ENCODE measurements at regions not wholly inside any gene's neighbourhood (a gene's known extent, or its start where the extent isn't known, plus 50 kb on each side); places are given as distances from the start of the nearest gene placed in this dataset.

DNA sequence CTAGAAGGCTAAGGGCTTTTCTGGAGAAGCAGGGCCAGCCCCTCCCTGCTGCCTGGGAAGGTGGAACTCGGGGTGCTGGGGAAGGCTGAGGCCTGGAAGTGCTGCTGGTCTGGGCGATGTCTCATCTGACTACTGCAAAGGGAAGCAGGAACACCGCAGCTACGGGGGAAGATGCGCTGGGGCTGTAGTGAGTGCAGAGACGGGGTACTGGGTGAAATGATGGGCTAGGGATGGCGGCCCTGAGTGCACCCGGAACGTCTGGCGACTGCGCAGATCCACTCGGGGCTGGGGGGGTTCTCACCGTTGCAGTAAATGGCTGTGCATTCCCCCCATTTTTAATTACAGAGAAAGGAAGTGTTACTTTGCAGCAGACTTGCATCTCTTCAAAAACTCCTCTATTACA lies 195.4 kb upstream of the ADARB2 start:
- DNase-seq (no peak), ATAC-seq (no peak)
- Histone ChIP-seq H3K36me3 (ENCODE audit: insufficient read depth in 1 of 2, low read depth in 1 of 2) (no peaks in the 10 kb centered on the region), H3K27me3 (ENCODE audit: insufficient read depth in 3 of 3, low read length in 2 of 3) (no peaks in the 10 kb centered on the region), H3K9me3 (no peaks in the 10 kb centered on the region), H3K27ac (no peak overlapping the region), H3K4me1 (no peaks in the 10 kb centered on the region), H3K4me3 (no peak overlapping the region)
- TF ChIP-seq, protein P1, sequence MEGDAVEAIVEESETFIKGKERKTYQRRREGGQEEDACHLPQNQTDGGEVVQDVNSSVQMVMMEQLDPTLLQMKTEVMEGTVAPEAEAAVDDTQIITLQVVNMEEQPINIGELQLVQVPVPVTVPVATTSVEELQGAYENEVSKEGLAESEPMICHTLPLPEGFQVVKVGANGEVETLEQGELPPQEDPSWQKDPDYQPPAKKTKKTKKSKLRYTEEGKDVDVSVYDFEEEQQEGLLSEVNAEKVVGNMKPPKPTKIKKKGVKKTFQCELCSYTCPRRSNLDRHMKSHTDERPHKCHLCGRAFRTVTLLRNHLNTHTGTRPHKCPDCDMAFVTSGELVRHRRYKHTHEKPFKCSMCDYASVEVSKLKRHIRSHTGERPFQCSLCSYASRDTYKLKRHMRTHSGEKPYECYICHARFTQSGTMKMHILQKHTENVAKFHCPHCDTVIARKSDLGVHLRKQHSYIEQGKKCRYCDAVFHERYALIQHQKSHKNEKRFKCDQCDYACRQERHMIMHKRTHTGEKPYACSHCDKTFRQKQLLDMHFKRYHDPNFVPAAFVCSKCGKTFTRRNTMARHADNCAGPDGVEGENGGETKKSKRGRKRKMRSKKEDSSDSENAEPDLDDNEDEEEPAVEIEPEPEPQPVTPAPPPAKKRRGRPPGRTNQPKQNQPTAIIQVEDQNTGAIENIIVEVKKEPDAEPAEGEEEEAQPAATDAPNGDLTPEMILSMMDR (IDR thresholded peaks at IDR 0.05): no peak
- intact Hi-C loops (cut with DNase I): no loop called here
- 38 to 52% (median 46%) methylated on average over 11 to 13 of the region's 13 CpGs for WGBS, 3 donors

DNA sequence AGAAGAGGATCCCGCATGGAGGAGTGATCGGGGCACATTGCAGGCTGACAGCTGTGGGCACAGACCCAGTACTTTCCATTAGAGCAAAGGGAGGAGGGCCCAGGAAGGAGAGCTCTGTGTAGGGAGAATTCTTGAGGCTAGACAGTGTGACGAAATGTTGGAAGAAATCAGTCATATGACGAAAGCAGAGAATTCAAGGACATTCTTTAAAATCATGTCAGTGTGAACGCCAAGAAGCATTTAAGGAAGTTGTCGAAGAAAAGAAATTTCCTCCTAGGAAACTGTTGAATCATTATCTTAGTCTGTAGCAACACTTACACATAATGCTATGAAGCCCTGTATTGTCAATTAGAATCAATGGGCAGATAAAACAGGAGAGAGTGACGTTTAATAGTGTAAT lies 191.3 kb upstream of the ADARB2 start:
- no peak for ATAC-seq
- TF ChIP-seq, protein P1 (IDR thresholded peaks at IDR 0.05): no peak
- 64 to 69% (median 65%) methylated on average over 7 of the region's 7 CpGs for WGBS, 3 donors
- intact Hi-C loops (cut with DNase I): no loop called here
- Histone ChIP-seq H3K9me3 (no peaks in the 10 kb centered on the region), H3K27ac (no peak overlapping the region), H3K36me3 (ENCODE audit: insufficient read depth in 1 of 2, low read depth in 1 of 2) (no peaks in the 10 kb centered on the region), H3K4me3 (no peak overlapping the region), H3K4me1 (no peaks in the 10 kb centered on the region), H3K27me3 (ENCODE audit: insufficient read depth in 3 of 3, low read length in 2 of 3) (no peaks in the 10 kb centered on the region)
- no peak for DNase-seq

DNA sequence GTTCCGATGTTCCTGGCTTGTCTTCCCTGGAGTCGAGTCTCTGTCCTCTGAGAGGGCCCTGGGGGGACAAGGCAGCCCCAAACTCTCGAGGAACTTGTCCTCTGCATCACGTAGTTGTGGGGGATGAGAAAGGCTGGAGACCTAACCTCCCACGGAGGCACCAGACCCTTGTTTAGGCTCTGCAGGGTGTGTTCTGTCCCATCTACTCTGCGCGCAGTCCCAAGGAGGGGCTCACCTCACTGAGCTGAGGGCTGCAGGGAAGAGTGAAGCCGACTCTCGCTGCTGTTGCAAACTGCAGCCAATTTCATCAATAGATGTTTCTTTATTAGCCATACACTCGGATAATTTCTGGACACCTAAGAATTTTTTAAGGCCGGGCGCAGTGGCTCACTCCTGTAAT lies 186.7 kb upstream of the ADARB2 start:
- H3K27me3 ChIP-seq (ENCODE audit: insufficient read depth in 3 of 3, low read length in 2 of 3): no peaks in the 10 kb centered on the region
- no peak for ATAC-seq
- intact Hi-C loops (cut with DNase I): no loop called here
- H3K4me3 ChIP-seq: no peak overlapping the region
- H3K27ac ChIP-seq: no peak overlapping the region
- H3K36me3 ChIP-seq (ENCODE audit: insufficient read depth in 1 of 2, low read depth in 1 of 2): no peaks in the 10 kb centered on the region
- DNase-seq: no peak
- no peaks in the 10 kb centered on the region for H3K4me1 ChIP-seq
- 83 to 84% (median 83%) methylated on average over 12 of the region's 12 CpGs for WGBS, 3 donors
- H3K9me3 ChIP-seq: no peaks in the 10 kb centered on the region
- TF ChIP-seq, protein P1 (IDR thresholded peaks at IDR 0.05): no peak

DNA sequence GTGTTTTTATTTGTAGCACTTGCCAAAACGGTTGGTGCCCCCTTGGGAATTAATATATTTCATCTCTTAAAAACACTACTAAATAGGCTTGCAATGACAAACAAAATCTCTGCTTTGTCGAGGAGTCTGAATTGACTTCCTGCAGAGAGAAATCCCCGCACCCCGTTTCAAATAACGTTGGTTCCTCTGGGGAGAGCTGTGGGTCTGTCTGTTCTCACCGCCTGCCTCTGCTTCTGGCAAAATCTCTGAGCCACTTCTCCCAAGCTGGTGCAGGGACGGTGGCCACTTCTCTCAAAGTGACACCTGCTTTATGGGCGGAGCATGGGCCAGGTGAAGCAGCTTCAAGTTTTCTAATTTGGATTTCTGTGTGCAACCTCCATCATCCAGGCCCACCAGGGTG lies 186.3 kb upstream of the ADARB2 start:
- DNase-seq (no peak), ATAC-seq (no peak)
- WGBS, 3 donors: 28 to 37% (median 36%) methylated on average over 8 of the region's 8 CpGs
- intact Hi-C loops (cut with DNase I): no loop called here
- Histone ChIP-seq H3K4me3 (no peak overlapping the region), H3K4me1 (no peaks in the 10 kb centered on the region), H3K9me3 (no peaks in the 10 kb centered on the region), H3K27me3 (ENCODE audit: insufficient read depth in 3 of 3, low read length in 2 of 3) (no peaks in the 10 kb centered on the region), H3K27ac (no peak overlapping the region), H3K36me3 (ENCODE audit: insufficient read depth in 1 of 2, low read depth in 1 of 2) (no peaks in the 10 kb centered on the region)
- TF ChIP-seq, protein P1 (IDR thresholded peaks at IDR 0.05): no peak

DNA sequence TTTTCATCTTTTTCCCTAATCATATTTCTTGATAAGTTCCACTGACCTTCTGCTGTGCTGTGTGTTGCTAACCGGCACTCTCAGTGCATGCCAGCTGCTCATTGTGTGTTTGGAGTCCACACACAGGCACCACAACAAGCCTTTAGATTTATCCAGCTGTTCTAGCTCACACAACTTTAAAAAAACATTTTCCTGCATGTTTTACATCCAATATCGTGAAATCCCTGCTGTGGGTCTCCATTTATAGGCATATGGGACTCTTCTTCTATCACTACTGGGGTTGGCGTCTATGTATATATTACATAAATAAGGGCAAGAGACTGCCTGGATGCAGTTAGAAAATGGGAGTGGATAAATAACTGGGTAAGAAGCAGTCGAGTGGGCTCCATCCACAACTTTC lies 183.6 kb upstream of the ADARB2 start:
- Histone ChIP-seq H3K9me3 (peaks cover 5% of the 10 kb centered on the region), H3K4me3 (no peak overlapping the region), H3K27me3 (ENCODE audit: insufficient read depth in 3 of 3, low read length in 2 of 3) (no peaks in the 10 kb centered on the region), H3K4me1 (no peaks in the 10 kb centered on the region), H3K27ac (no peak overlapping the region), H3K36me3 (ENCODE audit: insufficient read depth in 1 of 2, low read depth in 1 of 2) (no peaks in the 10 kb centered on the region)
- DNase-seq (no peak), ATAC-seq (no peak)
- TF ChIP-seq, protein P1 (IDR thresholded peaks at IDR 0.05): no peak
- WGBS, 3 donors: 51 to 58% (median 52%) methylated on average over 4 of the region's 4 CpGs
- intact Hi-C loops (cut with DNase I): no loop called here
